KBM-7 (cell line): ENCODE measurements at regions not wholly inside any gene's neighbourhood (a gene's known extent, or its start where the extent isn't known, plus 50 kb on each side); places are given as distances from the start of the nearest gene placed in this dataset.

ENCODE experiments used
- DNase-seq: peaks from one replicate; pipeline ENCODE4 v3.0.0-alpha.2; 2015
- in situ Hi-C: fragments of 300-500 bp; cut with MboI; formaldehyde crosslinking; loops from 2 replicates; pipeline ENCODE4 v1.14.3; 2020; ENCODE audit warnings: low sequenced_read_pairs, low pct_unique_long_range_greater_than_20kb, mixed read lengths

DNA sequence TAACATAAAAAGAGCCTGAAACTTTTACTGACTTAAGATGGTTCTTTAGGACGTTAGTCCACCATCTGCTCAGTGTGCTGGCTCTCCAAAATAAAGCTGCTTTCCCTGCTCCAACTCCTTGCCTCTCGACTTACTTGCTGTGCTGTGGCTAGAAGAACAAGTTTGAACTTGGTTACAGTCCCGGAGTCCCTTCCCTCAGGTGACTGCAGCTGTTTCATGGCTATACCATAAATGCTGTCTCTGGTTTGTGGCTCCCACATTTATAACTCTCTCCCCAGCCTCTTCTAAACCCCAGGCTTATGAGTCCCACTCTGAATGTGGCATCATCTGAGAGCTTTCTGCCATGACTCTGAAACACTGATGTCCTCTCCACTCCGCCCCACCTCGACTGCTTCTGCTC, 166.2 kb upstream of the ADRA1D start:
- in situ Hi-C loops = no loop called here

DNA sequence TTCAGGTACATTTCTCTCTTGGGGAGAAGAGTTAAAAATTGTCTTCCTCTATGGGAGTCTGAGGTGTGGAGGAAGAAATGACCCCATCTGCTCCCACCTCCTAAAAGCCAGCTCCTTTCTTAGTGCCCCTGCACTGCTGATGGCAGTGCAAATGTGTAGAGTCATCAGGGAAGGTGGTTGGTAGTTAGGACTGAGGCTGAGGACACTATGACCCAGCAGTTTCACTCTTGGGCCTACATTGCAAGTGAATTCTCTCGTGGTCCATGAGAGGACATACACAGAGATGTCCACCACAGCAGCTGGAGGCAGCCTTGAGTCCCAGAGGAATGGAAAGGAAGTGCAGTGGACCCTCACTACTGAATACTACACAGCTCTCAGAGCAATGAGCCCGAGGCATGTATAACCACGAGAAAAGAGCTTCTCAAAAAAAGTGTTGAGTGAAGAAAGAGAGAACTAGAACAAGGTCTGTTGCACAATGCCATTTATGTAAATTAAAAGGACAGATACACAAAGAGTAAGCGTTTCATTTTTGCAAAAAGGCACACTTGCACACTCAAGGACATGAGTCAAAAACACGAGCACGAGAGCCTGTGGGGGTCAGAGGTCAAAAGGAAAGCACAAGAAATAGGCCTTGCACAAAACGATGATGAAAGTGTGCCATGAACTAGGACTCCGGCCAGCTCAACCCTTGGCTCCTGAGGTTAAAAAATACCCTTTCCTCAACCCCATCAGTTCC, 164.4 kb upstream of the ADRA1D start:
- no peak for DNase-seq
- in situ Hi-C loops = no loop called here

More for the DNA sequence above, 166.2 kb upstream of the ADRA1D start:
- no peak for DNase-seq

DNA sequence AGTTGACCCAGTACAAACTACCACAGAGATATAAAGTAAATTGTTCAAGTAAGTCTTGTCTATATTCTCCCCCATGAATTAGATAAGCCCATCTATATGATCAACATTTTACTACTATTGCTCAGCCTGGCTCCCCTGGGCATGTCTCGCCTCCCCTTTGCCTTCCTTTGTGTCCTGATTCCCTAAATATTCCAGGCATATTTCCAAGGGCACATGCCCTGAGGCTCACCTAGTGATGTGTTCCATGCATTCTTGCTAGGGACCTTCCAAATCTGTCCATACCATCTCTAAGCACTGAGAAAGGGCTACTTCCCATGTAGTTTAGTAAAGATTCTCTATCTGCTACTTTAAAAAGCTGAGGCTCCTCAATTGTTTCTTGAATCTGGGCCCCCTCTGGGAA, 163.1 kb upstream of the ADRA1D start:
- no peak for DNase-seq

DNA sequence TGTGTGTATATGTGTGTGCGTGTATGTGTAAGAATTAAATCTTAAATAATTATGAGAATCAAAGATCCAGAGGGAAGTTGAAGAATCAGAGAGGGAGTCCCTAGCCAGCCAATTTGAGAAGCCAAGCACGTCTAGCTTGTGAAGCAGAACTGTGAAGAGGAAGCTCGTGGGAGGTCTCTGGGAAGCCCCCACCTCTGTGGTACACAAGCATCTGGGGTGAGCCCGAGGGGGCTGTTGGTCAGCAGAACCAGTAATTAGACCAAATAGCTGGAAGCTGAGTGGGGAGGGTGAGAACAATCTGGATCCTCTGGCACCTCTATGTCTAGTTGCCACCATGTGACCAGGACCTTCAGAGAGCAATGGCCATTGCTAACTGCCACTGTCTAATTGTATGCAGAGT, 162.7 kb upstream of the ADRA1D start:
- no peak for DNase-seq
- in situ Hi-C loops = no loop called here

More for the DNA sequence above, 163.1 kb upstream of the ADRA1D start:
- in situ Hi-C loops = no loop called here

DNA sequence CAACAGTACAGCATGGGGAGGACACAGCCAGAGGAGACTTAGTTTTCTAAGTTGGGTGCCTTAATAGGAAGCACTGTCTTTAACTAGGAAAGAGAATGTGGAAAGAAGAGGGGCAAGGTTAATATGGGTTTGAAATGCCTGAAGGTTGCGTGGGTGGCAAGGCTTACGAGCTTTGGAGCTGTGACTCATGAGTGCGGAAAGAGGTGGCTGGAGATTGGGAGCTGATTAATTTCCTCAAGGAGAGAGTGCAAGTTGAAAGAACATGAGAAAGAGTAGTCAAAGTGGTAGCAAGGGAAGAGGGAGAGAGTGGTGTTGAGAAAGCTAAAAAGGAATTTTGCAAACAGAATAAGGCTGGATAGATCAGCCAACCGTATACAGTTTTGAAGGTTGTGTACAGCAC, 157.5 kb upstream of the ADRA1D start:
- no peak for DNase-seq
- in situ Hi-C loops = no loop called here

DNA sequence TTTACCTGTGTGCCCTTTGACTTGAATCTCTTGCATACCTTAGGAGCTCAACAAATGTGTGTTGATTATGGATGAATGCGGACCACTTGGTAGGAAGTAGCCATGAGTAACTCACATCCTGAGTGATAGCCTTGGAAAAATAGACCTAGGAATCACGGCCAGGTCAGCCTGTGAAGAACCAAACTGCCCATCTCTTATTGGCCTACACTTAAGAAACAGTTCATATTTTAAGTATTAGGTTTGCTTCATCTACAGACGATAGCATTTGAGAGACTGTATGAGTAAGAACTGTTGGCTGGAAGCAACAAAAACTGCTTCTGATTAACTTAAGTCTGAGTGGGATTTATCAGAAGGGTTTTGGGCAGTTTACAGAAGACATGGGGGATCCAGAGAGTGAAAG, 152.5 kb upstream of the ADRA1D start:
- DNase-seq = no peak
- in situ Hi-C loops = no loop called here

DNA sequence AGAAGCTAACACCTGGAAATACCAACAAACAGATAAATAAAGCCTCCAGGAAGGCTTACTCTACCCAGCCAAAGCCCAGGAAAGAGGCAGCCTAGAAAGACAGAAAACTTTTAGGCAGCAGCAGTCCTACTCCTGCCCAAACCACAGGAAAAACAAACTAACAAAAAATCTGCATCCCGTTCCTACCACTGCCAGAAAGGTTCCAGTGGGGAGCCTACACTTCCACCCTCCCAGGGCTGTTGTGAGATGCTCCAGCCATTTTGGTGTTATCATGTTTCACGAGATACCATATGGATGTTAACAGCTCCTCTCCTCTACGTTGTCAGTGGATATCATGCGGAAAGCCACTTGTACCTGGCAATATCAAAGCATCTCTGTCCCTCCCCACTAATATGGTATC, 135.9 kb upstream of the ADRA1D start:
- DNase-seq = no peak
- in situ Hi-C loops = no loop called here

DNA sequence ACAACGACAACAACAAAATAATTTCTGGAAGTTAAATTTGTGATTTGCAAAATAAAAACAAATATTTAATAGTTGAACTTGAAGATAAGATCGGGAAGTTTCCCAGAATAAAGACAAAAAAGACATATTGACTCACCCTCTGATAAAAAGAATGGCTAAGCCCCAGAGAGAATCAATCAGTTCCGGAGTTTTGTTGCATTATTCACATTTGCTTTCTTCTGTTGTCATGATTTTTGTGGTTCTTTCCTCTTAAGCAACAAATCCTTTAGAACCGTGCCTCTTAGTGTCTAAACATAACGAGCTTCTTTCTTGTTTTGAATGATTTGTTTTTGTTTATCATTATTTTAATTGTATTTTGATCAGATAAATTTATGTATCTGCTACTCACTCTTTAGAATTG, 134.9 kb upstream of the ADRA1D start:
- DNase-seq = no peak
- in situ Hi-C loops = no loop called here

DNA sequence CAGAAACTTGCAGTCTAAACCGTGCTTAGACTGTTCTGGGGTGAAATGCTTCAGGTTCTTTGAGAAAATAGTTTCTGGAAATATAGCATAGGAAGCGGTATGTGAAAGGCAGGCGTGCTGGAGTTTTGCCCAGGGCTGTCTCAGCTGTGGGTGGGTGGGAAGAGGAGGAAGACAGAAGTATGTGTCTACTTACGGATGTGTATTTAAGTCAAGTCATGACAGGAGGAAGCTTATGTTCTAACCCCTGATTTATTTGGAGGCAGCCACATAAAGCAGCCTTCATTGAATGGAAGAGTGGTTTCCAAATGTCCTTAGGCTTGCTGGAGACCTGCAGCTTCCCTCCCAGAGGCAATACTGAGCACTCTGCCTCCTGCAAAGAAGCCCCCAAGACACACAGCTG, 126.8 kb upstream of the ADRA1D start:
- DNase-seq = peak; percentile 65
- in situ Hi-C loops = no loop called here

DNA sequence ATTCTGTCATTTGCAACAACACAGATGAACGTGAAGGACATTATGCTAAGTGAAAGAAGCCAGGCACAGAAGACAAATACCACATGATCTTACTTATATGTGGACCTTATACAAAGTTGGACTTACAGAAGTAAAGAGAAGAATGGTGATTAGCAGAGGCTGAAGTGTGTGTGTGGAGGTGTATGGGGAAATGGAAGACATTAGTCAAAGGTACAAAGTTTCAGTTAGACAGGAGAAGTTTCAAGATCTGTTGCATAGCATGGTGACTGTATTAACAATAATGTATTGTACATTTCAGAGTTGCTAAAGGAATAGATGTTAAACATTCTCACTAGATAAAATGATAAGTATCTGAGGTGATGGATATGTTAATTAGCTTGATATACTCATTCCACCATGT, 124.4 kb upstream of the ADRA1D start:
- in situ Hi-C loops = no loop called here
- DNase-seq = no peak

DNA sequence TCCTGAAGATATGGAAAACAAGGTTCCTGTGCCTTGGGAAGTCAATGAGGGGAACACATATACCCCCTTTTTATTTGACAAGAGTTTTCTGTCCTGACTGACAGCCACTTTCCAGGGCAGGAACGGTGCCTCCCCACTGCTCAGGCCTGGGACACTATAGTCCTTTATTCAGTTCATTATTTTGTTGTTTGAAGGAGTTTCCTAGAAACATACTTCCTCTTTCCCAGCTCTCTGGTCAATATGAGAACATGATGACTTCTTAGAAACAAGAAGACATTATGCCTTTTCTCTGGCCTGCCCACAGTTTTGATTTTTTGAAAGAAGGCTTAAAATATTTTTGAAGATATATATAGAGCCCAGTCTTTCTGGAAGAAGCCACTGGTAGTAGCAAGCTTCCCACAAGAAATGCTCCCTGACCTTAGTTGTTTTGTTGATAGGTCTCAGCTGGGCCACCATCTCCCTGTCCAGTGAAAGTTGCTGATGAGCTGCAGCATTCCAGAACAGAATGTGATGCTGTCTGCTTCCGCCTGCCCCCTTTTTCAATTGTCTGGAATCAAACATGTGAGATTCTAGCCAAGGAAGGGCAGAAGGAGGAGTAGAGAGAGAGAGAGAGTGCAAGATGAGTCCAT, 122.7 kb upstream of the ADRA1D start:
- in situ Hi-C loops = no loop called here

DNA sequence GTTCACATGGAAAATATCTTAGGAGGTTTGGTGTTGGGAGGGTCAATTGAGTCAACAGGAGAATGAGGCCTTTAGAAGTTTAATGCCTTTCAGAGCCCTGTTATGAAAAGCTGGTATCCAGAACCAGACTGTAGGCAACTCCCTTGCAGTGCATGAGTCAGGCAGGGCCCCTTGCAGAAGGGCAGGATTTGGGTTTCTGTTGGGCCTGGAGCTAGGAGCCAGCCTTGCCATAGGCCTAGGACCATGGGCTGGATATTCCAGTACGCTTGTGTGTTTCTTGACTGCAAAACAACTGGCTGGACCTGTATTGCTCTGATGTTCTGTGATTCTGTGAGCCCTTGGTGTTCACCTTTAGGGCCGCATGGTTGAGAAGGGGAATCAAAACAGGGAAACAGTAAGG, 121.8 kb upstream of the ADRA1D start:
- in situ Hi-C loops = no loop called here
- DNase-seq = no peak

More for the DNA sequence above, 122.7 kb upstream of the ADRA1D start:
- peak; percentile 28 for DNase-seq

DNA sequence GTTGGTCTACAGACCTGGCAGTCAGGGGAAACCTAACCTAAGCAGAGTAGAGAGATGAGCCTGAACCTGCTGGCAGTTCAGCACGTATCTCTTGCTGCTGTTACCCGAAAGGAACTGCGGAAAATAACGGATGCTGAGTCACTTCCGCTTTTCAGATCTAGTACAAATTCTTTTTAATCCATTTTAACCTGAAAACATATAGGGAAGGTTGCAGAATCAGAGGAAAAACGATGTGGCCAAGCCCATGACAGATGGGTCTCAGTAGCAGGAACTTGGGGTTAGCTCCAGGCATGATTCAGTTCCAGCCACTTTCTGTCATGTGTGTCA, 120.7 kb upstream of the ADRA1D start:
- in situ Hi-C loops = no loop called here
- DNase-seq = peak; percentile 87

DNA sequence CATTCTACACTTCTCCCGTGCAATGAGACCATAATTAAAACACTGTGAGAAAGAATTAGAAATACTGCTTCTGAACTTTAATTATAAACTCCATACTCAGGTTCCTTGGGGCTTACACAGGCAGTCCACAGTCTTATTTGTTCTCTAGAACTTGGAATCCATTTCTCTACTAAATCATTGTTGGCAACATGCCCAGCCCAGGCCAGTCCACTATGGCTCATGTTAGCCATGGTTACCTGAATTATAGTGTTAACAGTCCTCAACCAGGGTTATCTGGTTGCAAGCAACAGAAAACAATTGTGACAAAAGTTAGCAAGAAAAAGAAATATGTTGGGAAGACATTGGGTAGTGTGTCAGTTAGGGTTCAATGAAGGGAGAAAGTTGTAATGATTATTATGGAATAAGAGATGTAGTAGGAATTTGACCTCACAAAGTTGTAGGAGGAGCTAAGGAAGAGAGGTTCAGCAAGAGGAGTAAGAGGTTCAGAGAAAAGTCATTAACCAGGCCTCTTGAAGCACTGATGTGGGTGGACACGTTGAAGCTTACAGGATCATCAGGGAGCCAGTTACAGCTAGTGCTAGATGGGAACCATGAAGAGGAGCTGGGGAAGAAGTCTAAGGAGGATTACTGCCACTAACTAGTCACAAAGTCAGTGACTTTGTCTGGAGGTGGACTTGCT, 120.2 kb upstream of the ADRA1D start:
- in situ Hi-C loops = no loop called here
- no peak for DNase-seq

DNA sequence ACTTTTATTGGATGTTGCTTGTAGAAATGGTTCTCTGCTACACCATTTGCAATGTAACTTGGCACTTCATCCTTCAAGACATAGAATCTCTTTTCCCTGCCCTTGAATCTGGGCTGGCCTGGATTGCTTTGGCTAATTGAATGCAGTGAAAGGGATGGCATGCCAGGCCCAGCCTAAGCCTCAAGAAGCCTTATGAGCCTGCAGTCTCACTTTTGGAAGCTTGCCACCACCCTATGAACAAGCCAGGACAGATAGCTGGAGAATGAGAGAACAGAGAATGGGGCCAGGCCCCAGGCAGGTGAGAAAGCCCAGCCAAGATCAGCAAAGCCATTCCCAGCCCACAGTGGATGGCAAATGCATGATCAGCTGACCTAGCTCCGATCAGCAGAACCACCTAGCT, 117.0 kb upstream of the ADRA1D start:
- DNase-seq = no peak
- in situ Hi-C loops = no loop called here

DNA sequence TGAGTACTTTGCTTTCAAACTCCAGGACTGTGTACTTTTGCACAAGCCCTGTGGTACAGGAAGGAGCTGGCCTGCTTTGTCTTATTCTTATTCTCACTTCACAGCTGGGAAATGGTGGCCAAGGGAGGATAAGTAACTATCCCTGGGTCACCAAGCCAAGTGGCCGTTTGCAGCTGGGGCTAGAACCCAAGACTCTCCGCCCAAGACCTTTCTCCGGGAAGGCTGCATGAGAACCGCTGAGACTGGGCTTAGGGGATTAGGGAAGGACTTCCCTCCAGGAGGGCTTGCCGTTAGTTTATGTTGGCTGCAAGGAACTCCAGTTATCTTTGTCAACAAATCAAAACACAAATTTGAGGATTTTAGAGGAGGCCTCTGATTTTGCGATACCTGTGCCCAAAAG, 109.5 kb upstream of the ADRA1D start:
- DNase-seq = no peak
- in situ Hi-C loops = no loop called here

DNA sequence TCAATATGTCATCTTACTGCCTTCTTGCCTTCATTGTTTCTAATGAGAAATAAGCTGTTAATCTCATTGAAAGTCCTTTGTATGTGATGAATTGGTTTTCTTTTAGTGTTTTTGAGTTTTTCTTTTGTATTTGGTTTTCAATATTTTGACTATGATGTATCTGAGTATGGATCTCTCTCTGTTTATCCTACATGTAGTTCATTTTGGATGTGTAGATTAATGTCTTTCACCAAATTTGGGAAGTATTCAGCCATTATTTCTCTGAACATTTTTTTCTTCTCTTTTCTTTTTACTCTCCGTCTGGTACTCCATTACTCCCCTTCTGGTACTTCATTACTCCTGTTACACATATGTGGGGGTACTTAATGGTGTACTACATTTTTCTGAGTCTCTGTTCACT, 103.3 kb upstream of the ADRA1D start:
- DNase-seq = no peak
- in situ Hi-C loops = no loop called here

DNA sequence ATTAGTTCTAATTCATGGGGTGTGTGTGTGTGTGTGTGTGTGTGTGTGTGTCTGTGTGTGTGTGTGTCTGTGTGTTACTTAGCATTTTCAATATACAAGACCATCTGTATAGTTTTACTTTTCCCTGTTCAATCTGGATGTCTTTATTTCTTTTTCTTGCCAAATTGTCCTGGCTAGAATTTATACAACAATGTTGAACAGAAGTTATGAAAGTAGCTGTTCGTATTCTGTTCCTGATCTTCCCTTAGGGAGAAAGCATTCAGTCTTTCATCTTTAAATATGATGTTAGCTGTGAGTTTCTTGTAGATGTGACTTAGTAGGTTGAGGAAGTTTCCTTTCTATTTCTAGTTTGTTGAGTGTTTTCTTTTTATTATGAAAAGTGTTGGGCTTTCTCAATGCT, 101.0 kb upstream of the ADRA1D start:
- in situ Hi-C loops = no loop called here

DNA sequence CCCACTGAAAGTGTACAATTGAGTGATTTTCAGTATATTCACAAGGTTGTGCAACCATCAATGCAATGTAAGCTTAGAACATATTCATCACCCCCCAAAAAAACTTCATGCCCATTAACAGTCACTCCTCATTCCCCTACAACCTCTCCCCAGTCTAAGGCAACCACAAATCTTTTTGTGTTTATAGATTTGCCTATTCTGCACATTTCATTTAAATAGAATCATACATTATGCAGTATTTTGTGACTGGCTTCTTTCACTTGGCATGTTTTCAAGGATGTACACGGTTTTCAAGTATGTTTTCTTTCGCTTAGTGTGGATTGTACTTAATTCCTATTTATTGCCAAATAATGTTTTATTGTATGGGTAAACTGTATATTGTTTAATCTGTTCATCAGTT, 95.6 kb upstream of the ADRA1D start:
- in situ Hi-C loops = no loop called here
- DNase-seq = no peak

More for the DNA sequence above, 101.0 kb upstream of the ADRA1D start:
- no peak for DNase-seq

DNA sequence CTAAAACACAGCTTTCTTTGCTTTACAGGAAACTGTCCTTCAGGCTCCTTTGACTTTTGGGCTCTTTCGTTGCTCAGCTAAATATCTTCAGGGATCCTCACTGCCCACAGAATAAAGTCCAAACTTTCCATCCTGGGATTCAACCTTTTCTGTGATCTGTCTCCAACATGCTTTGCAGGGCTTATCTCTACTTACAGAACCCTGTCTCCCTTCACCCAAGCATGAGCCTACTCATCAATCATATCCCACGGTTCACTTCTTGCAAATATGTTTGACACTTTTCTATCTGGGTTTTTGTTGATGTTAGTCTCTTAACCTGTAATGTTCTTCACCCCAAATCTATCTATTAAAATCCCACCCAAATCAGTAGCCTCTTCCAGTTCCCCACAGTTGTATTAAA, 93.5 kb upstream of the ADRA1D start:
- in situ Hi-C loops = no loop called here
- no peak for DNase-seq
